K562 (cell line): ENCODE measurements at regions not wholly inside any gene's neighbourhood (a gene's known extent, or its start where the extent isn't known, plus 50 kb on each side); places are given as distances from the start of the nearest gene placed in this dataset.

ENCODE experiments used
- ATAC-seq: fragments of 200-7000 bp; cut with Tn5 transposase; 3 replicates; pipeline ENCODE4 v1.9.1; 2020; ENCODE audit warnings: moderate library complexity
- BruUV-seq: library from RNA; stranded (reverse); fragments of 400-500 nt; replicated peaks from 2 replicates; lab custom pipeline; 2021; lab: Mats Ljungman, UMichigan
- CTCF ChIA-PET: fragments of 300-600 bp; formaldehyde crosslinking; extraction: SDS; loops from one replicate; lab custom pipeline; 2021; ENCODE audit warnings: low intra/inter-chr PET ratio; lab: Yijun Ruan, JAX
- POLR2A ChIA-PET: fragments of 300-600, 350-650 bp; sonication (Branson Sonifier 250); formaldehyde crosslinking; extraction: SDS; loops from one replicate; lab custom pipeline; 2021; ENCODE audit warnings: antibody characterized with exemption, inconsistent platforms; lab: Yijun Ruan, JAX
- DNase-seq, 4 experiments: peaks; one replicate each; pipeline versions ENCODE4 v3.0.0 to v3.0.0-alpha.2; 2011 to 2018; ENCODE audit warnings: low spot score in 3 of 4, mixed read lengths in 3 of 4; ENCODE audit errors: extremely low read depth in 1 of 4
- FAIRE-seq: peaks from 2 replicates; lab custom pipeline; 2011; peaks lifted over from hg19 to GRCh38; lab: Jason Lieb, UNC
- H2AFZ ChIP-seq: 2 replicates; pipeline ENCODE4 v1.6.0; 2011; ENCODE audit warnings: low read depth, low read length, control low read depth, inconsistent platforms
- H3K27ac ChIP-seq: fragments of 200-600 bp; 3 replicates; pipeline ENCODE4 v1.8.0; 2011; ENCODE audit warnings: low read depth, mild to moderate bottlenecking, control low read depth, inconsistent platforms, low read length, moderate library complexity, mixed read lengths; ENCODE audit errors: extremely low read depth
- H3K27me3 ChIP-seq, 2 experiments: fragments of 300-600 bp in 1 of 2; 2 replicates in 1 of 2; 3 replicates in 1 of 2; pipeline versions ENCODE4 v1.6.0 to v1.8.0; 2011; ENCODE audit warnings: inconsistent platforms in 2 of 2, low read length in 2 of 2, mild to moderate bottlenecking in 1 of 2, mixed read lengths in 1 of 2, moderate library complexity in 1 of 2; ENCODE audit not compliant: control insufficient read depth in 2 of 2, insufficient read depth in 2 of 2
- H3K36me3 ChIP-seq: fragments of 300-600 bp; 3 replicates; pipeline ENCODE4 v1.8.0; 2011; ENCODE audit warnings: mild to moderate bottlenecking, low read length, inconsistent platforms; ENCODE audit not compliant: control insufficient read depth, insufficient read depth
- H3K4me1 ChIP-seq, 2 experiments: fragments of 200-600 bp in 1 of 2; replicated peaks in 1 of 2; 2 replicates in 1 of 2; 3 replicates in 1 of 2; pipeline versions ENCODE4 v1.5.1 to v1.8.0; 2011; ENCODE audit warnings: inconsistent platforms in 2 of 2, low read length in 2 of 2, mild to moderate bottlenecking in 1 of 2, mixed read lengths in 1 of 2, moderate library complexity in 1 of 2; ENCODE audit not compliant: control insufficient read depth in 2 of 2, insufficient read depth in 2 of 2
- H3K4me2 ChIP-seq: 2 replicates; pipeline ENCODE4 v1.6.1; 2011; ENCODE audit warnings: low read length, control low read depth, inconsistent platforms, mixed read lengths; ENCODE audit not compliant: insufficient read depth
- H3K4me3 ChIP-seq: fragments of 200-600 bp; sonication (generic), shearing (Covaris generic); 2 replicates; pipeline ENCODE4 v1.5.1; 2016; ENCODE audit warnings: control low read depth, inconsistent platforms
- H3K79me2 ChIP-seq: fragments of 200-600 bp; 3 replicates; pipeline ENCODE4 v1.8.0; 2011; ENCODE audit warnings: low read length, inconsistent platforms; ENCODE audit not compliant: control insufficient read depth, insufficient read depth
- H3K9ac ChIP-seq, 2 experiments: 2 replicates each; pipeline versions ENCODE4 v1.6.0 to v1.6.1; 2011; ENCODE audit warnings: low read depth in 2 of 2, low read length in 2 of 2, control low read depth in 1 of 2, inconsistent platforms in 1 of 2, mild to moderate bottlenecking in 1 of 2, mixed read lengths in 1 of 2; ENCODE audit not compliant: insufficient read depth in 1 of 2
- H3K9me1 ChIP-seq: one replicate; pipeline ENCODE4 v1.6.0; 2011; ENCODE audit warnings: inconsistent platforms, mild to moderate bottlenecking, low read length, moderate library complexity; ENCODE audit not compliant: control insufficient read depth, insufficient read depth
- H3K9me3 ChIP-seq: replicated peaks from 2 replicates; pipeline ENCODE4 v1.5.1; 2011; ENCODE audit warnings: low read depth, low read length, inconsistent platforms; ENCODE audit not compliant: control insufficient read depth, insufficient read depth
- H4K20me1 ChIP-seq: replicated peaks from 2 replicates; pipeline ENCODE4 v1.6.1; 2011; ENCODE audit warnings: low read length, inconsistent platforms, mixed read lengths; ENCODE audit not compliant: control insufficient read depth, insufficient read depth
- BCLAF1 ChIP-seq, 2 experiments: fragments of 450-650 bp in 1 of 2; IDR thresholded peaks; 2 replicates each; pipeline ENCODE4 v1.6.1; 2011 to 2017; ENCODE audit warnings: low read depth in 2 of 2, antibody characterized with exemption in 1 of 2, borderline replicate concordance in 1 of 2, low read length in 1 of 2, mild to moderate bottlenecking in 1 of 2, mixed read lengths in 1 of 2; ENCODE audit not compliant: control insufficient read depth in 1 of 2
- CEBPB ChIP-seq: fragments of 450-650 bp; IDR thresholded peaks from 2 replicates; pipeline ENCODE4 v1.6.1; 2016; ENCODE audit warnings: missing genetic modification characterization, missing compliant biosample characterization
- CEBPG ChIP-seq, 3 experiments: fragments of 200-800 bp in 1 of 3; sonication (Bioruptor generic) in 1 of 3; sonication (generic) in 1 of 3; formaldehyde crosslinking in 1 of 3; IDR thresholded peaks in 2 of 3; conservative IDR thresholded peaks in 1 of 3; 2 replicates each; pipeline versions ENCODE4 v1.6.1 to v1.8.0; 2016 to 2022; ENCODE audit warnings: missing compliant biosample characterization in 2 of 3, missing genetic modification characterization in 2 of 3, mild to moderate bottlenecking in 1 of 3, missing genetic modification reagents in 1 of 3
- NR1H2 ChIP-seq: sonication (generic); formaldehyde crosslinking; IDR thresholded peaks from 2 replicates; pipeline ENCODE4 v1.4.0; 2020; ENCODE audit warnings: mild to moderate bottlenecking, missing genetic modification reagents
- PCBP2 ChIP-seq: fragments of 200-400 bp; formaldehyde crosslinking; IDR thresholded peaks from 2 replicates; pipeline ENCODE4 v1.6.1; 2018; ENCODE audit warnings: low read length, low read depth, mild to moderate bottlenecking, moderate library complexity; ENCODE audit not compliant: poor library complexity, severe bottlenecking
- REST ChIP-seq, 2 experiments: fragments of 450-650 bp; formaldehyde crosslinking in 1 of 2; IDR thresholded peaks; 2 replicates each; pipeline versions ENCODE4 v1.4.0 to v1.6.1; 2014 to 2020; ENCODE audit warnings: mild to moderate bottlenecking in 2 of 2, borderline replicate concordance in 1 of 2, low read depth in 1 of 2
- RFX5 ChIP-seq: IDR thresholded peaks from 2 replicates; pipeline ENCODE4 v1.6.1; 2011; ENCODE audit warnings: low read depth, mild to moderate bottlenecking, improper control_type of control experiment, low read length
- SIX5 ChIP-seq, 2 experiments: IDR thresholded peaks; 2 replicates each; pipeline ENCODE4 v1.6.1; 2011; ENCODE audit warnings: low read length in 2 of 2, borderline replicate concordance in 1 of 2, low read depth in 1 of 2, mild to moderate bottlenecking in 1 of 2, moderate library complexity in 1 of 2; ENCODE audit not compliant: insufficient read depth in 1 of 2
- ZEB2 ChIP-seq: fragments of 450-650 bp; IDR thresholded peaks from 2 replicates; pipeline ENCODE4 v1.6.1; 2016
- WGBS: fragments of 100-300 bp; shearing (Covaris generic); methylation state at CpG from one replicate; pipeline ENCODE4 v1.1.6; 2016; ENCODE audit warnings: low coverage, mixed read lengths; ENCODE audit not compliant: insufficient coverage; ENCODE audit errors: missing lambda C conversion rate; 5-methylcytosine and 5-hydroxymethylcytosine counted together
- in situ Hi-C: fragments of 300-500 bp; cut with MboI; formaldehyde crosslinking; loops from 4 replicates; pipeline ENCODE4 v1.15.0; 2018; ENCODE audit warnings: inconsistent platforms, mixed read lengths
- intact Hi-C: fragments of 100-400 bp; cut with micrococcal nuclease; formaldehyde crosslinking; loops from 2 replicates; pipeline ENCODE4 v1.14.2; 2022

- Histone ChIP-seq H3K9me3 (no peaks in the 10 kb centered on the region), H3K4me1 (no peaks in the 10 kb centered on the region; a peak in 1 of 5 replicates), H3K79me2 (no peaks in the 10 kb centered on the region), H3K4me3 (no peak overlapping the region), H3K4me2 (no peak overlapping the region), H2AFZ (no peak overlapping the region), H3K36me3 (no peaks in the 10 kb centered on the region), H3K9me1 (no peaks in the 10 kb centered on the region), H4K20me1 (no peaks in the 10 kb centered on the region), H3K9ac (no peak overlapping the region), H3K27me3 (peaks cover 12 to 20% of the 10 kb centered on the region in 2 experiments; a peak in 4 of 5 replicates), H3K27ac (no peak overlapping the region)
- ChIA-PET CTCF (no interaction called here), POLR2A (interaction anchor here (1.0 kb wide), 1 partner anchor 29 kb away, joined by 3 read pairs; no protein-coding TSS in a partner anchor)
- DNase-seq (no peak), FAIRE-seq (no peak), ATAC-seq (no peak)
- intact Hi-C loops: no loop called here
- 6% methylated on average over 4 of the region's 4 CpGs for WGBS
- BruUV-seq: no TSS peak
- in situ Hi-C loops: no loop called here
- TF ChIP-seq ZEB2 (no peak), SIX5 (IDR thresholded peaks at IDR 0.05; ENCODE audit: borderline replicate concordance in 1 of 2, insufficient read depth in 1 of 2, low read depth in 1 of 2, low read length in 2 of 2) (no peak), CEBPB (tag) (peak; percentile 58), PCBP2 (no peak), CEBPG (CRISPR knock-in tag; IDR thresholded peaks at IDR 0.05) (no peak), CEBPG (tag; conservative IDR thresholded peaks at IDR 0.05 in 1 of 2, IDR thresholded peaks at IDR 0.05 in 1 of 2) (peak in 1 of 2 experiments; percentile 65; a peak in 3 of 4 replicates), BCLAF1 (IDR thresholded peaks at IDR 0.05; ENCODE audit: borderline replicate concordance in 1 of 2, control insufficient read depth in 1 of 2, low read depth in 2 of 2, low read length in 1 of 2) (no peak), RFX5 (no peak), NR1H2 (no peak), REST (IDR thresholded peaks at IDR 0.05; ENCODE audit: borderline replicate concordance) (no peak), REST (CRISPR knock-in tag; IDR thresholded peaks at IDR 0.05; ENCODE audit: low read depth) (no peak)
Measured at GRCh38 chr6:137736911-137737310, 130.1 kb upstream of the TNFAIP3 start.
